Caco-2 (cell line): ENCODE measurements at regions not wholly inside any gene's neighbourhood (a gene's known extent, or its start where the extent isn't known, plus 50 kb on each side); places are given as distances from the start of the nearest gene placed in this dataset.

Experiments
- BruUV-seq: library from RNA; stranded (reverse); fragments of 400-500 nt; replicated peaks from 2 replicates; lab custom pipeline; 2021; lab: Mats Ljungman, UMichigan
- CTCF ChIA-PET: fragments of 300-600 bp; sonication (Branson Sonifier 250); formaldehyde crosslinking; loops from one replicate; lab custom pipeline; 2022; ENCODE audit warnings: antibody characterized with exemption; lab: Charles Lee
- POLR2A ChIA-PET: fragments of 300-600 bp; sonication (Branson Sonifier 250); formaldehyde crosslinking; loops from one replicate; lab custom pipeline; 2022; ENCODE audit warnings: antibody characterized with exemption; lab: Charles Lee
- DNase-seq, 2 experiments: peaks; one replicate each; pipeline versions ENCODE4 v3.0.0 to v3.0.0-alpha.2; 2020 to 2022
- H3K27me3 ChIP-seq: replicated peaks from 2 replicates; pipeline ENCODE4 v1.6.0; 2011; ENCODE audit warnings: low read length; ENCODE audit not compliant: control insufficient read depth, insufficient read depth
- H3K36me3 ChIP-seq: 2 replicates; pipeline ENCODE4 v1.5.1; 2011; ENCODE audit warnings: low read length; ENCODE audit not compliant: control insufficient read depth, insufficient read depth
- H3K4me1 ChIP-seq: fragments of 250-450 bp; sonication (Bioruptor Pico); 2 replicates; pipeline ENCODE4 v1.5.1; 2020; ENCODE audit warnings: mild to moderate bottlenecking
- H3K4me3 ChIP-seq: 2 replicates; pipeline ENCODE4 v1.5.1; 2011; ENCODE audit warnings: low read depth, mild to moderate bottlenecking, control low read depth, low read length
- H3K9me3 ChIP-seq: fragments of 250-450 bp; sonication (Bioruptor Pico); 2 replicates; pipeline ENCODE4 v1.5.1; 2020; ENCODE audit warnings: mild to moderate bottlenecking, moderate library complexity
- H3K27ac Mint-ChIP-seq: one replicate; pipeline ENCODE4 v1.8.0; 2022; ENCODE audit warnings: mixed read lengths; ENCODE audit not compliant: unreplicated experiment
- H3K27me3 Mint-ChIP-seq: one replicate; pipeline ENCODE4 v1.8.0; 2022; ENCODE audit warnings: mixed read lengths; ENCODE audit not compliant: insufficient read depth, unreplicated experiment
- H3K36me3 Mint-ChIP-seq: one replicate; pipeline ENCODE4 v1.8.0; 2022; ENCODE audit warnings: mild to moderate bottlenecking, mixed read lengths; ENCODE audit not compliant: insufficient read depth, unreplicated experiment
- H3K4me1 Mint-ChIP-seq: one replicate; pipeline ENCODE4 v1.8.0; 2022; ENCODE audit warnings: low read depth, mixed read lengths; ENCODE audit not compliant: unreplicated experiment
- H3K4me3 Mint-ChIP-seq: one replicate; pipeline ENCODE4 v1.8.0; 2022; ENCODE audit warnings: mild to moderate bottlenecking, moderate library complexity, mixed read lengths; ENCODE audit not compliant: unreplicated experiment
- H3K9me3 Mint-ChIP-seq: one replicate; pipeline ENCODE4 v1.8.0; 2022; ENCODE audit warnings: mixed read lengths; ENCODE audit not compliant: unreplicated experiment
- intact Hi-C: fragments of 100-400 bp; cut with micrococcal nuclease; formaldehyde crosslinking; loops from one replicate; pipeline ENCODE4 v1.10.0; 2022; ENCODE audit not compliant: unreplicated experiment
- TF ChIP-seq, protein P1 (sequence below), 2 experiments: fragments of 200-600 bp in 1 of 2; IDR thresholded peaks; 1 replicate in 1 of 2; 2 replicates in 1 of 2; pipeline versions ENCODE4 v1.5.1 to v1.8.0; 2011 to 2022; ENCODE audit warnings: antibody characterized with exemption in 1 of 2, control low read depth in 1 of 2, inconsistent platforms in 1 of 2, low read depth in 1 of 2, low read length in 1 of 2, mild to moderate bottlenecking in 1 of 2, moderate library complexity in 1 of 2; ENCODE audit not compliant: insufficient read depth in 1 of 2, severe bottlenecking in 1 of 2, unreplicated experiment in 1 of 2

- no peak for DNase-seq
- Histone ChIP-seq H3K4me1 (no peaks in the 10 kb centered on the region), H3K27me3 (no peaks in the 10 kb centered on the region), H3K4me3 (no peak overlapping the region), H3K36me3 (no peaks in the 10 kb centered on the region), H3K9me3 (no peaks in the 10 kb centered on the region)
- H3K9me3 Mint-ChIP-seq = no peaks in the 10 kb centered on the region
- ChIA-PET CTCF (interaction anchor here (1.1 kb wide), 1 partner anchor 170 kb away, joined by 8 read pairs; the partner anchor contains the start of gene ARHGEF3), POLR2A (no interaction called here)
- H3K27ac Mint-ChIP-seq = no peak overlapping the region
- TF ChIP-seq, protein P1, sequence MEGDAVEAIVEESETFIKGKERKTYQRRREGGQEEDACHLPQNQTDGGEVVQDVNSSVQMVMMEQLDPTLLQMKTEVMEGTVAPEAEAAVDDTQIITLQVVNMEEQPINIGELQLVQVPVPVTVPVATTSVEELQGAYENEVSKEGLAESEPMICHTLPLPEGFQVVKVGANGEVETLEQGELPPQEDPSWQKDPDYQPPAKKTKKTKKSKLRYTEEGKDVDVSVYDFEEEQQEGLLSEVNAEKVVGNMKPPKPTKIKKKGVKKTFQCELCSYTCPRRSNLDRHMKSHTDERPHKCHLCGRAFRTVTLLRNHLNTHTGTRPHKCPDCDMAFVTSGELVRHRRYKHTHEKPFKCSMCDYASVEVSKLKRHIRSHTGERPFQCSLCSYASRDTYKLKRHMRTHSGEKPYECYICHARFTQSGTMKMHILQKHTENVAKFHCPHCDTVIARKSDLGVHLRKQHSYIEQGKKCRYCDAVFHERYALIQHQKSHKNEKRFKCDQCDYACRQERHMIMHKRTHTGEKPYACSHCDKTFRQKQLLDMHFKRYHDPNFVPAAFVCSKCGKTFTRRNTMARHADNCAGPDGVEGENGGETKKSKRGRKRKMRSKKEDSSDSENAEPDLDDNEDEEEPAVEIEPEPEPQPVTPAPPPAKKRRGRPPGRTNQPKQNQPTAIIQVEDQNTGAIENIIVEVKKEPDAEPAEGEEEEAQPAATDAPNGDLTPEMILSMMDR (IDR thresholded peaks at IDR 0.05; ENCODE audit: insufficient read depth in 1 of 2, low read depth in 1 of 2, low read length in 1 of 2, severe bottlenecking in 1 of 2, unreplicated experiment in 1 of 2) = no peak
- no peak overlapping the region for H3K4me3 Mint-ChIP-seq
- peaks cover 13% of the 10 kb centered on the region for H3K4me1 Mint-ChIP-seq
- no TSS peak for BruUV-seq
- H3K27me3 Mint-ChIP-seq = no peaks in the 10 kb centered on the region
- intact Hi-C loops = no loop called here
- no peaks in the 10 kb centered on the region for H3K36me3 Mint-ChIP-seq
Measured at GRCh38 chr3:56971261-56971660, 89.2 kb upstream of the SPATA12 start.

GRCh38 chr3:56970461-56970879 is 90.0 kb upstream of the SPATA12 start:
- H3K4me1 Mint-ChIP-seq = peaks cover 13% of the 10 kb centered on the region
- H3K9me3 Mint-ChIP-seq = no peaks in the 10 kb centered on the region
- H3K27ac Mint-ChIP-seq = no peak overlapping the region
- no peaks in the 10 kb centered on the region for H3K27me3 Mint-ChIP-seq
- no peak overlapping the region for H3K4me3 Mint-ChIP-seq
- no peak for DNase-seq
- intact Hi-C loops = no loop called here
- Histone ChIP-seq H3K4me3 (no peak overlapping the region), H3K4me1 (no peaks in the 10 kb centered on the region), H3K9me3 (no peaks in the 10 kb centered on the region), H3K27me3 (no peaks in the 10 kb centered on the region), H3K36me3 (no peaks in the 10 kb centered on the region)
- CTCF ChIA-PET = interaction anchor here (1.1 kb wide), 1 partner anchor 169 kb away, joined by 8 read pairs; the partner anchor contains the start of gene ARHGEF3
- POLR2A ChIA-PET = no interaction called here
- H3K36me3 Mint-ChIP-seq = no peaks in the 10 kb centered on the region
- TF ChIP-seq, protein P1 (IDR thresholded peaks at IDR 0.05; ENCODE audit: insufficient read depth in 1 of 2, low read depth in 1 of 2, low read length in 1 of 2, severe bottlenecking in 1 of 2, unreplicated experiment in 1 of 2) = no peak
- no TSS peak for BruUV-seq

GRCh38 chr3:56969851-56970250 is 90.6 kb upstream of the SPATA12 start:
- intact Hi-C loops = no loop called here

More at GRCh38 chr3:56969851-56970250, 90.6 kb upstream of the SPATA12 start:
- DNase-seq = no peak
- Mint-ChIP-seq H3K27ac (no peak overlapping the region), H3K36me3 (no peaks in the 10 kb centered on the region), H3K4me1 (peaks cover 13% of the 10 kb centered on the region), H3K27me3 (no peaks in the 10 kb centered on the region), H3K4me3 (no peak overlapping the region), H3K9me3 (no peaks in the 10 kb centered on the region)
- CTCF ChIA-PET = no interaction called here
- H3K9me3 ChIP-seq = no peaks in the 10 kb centered on the region
- H3K36me3 ChIP-seq = no peaks in the 10 kb centered on the region
- POLR2A ChIA-PET = no interaction called here
- H3K4me3 ChIP-seq = no peak overlapping the region
- H3K27me3 ChIP-seq = no peaks in the 10 kb centered on the region
- BruUV-seq = no TSS peak
- TF ChIP-seq, protein P1 (IDR thresholded peaks at IDR 0.05; ENCODE audit: insufficient read depth in 1 of 2, low read depth in 1 of 2, low read length in 1 of 2, severe bottlenecking in 1 of 2, unreplicated experiment in 1 of 2) = no peak
- no peaks in the 10 kb centered on the region for H3K4me1 ChIP-seq
